ENCODE measurements at regions not wholly inside any gene's neighbourhood (a gene's known extent, or its start where the extent isn't known, plus 50 kb on each side); places are given as distances from the start of the nearest gene placed in this dataset.

GRCh38 chr16:85249418-85250146 lies 137.3 kb upstream of the CIBAR2 start:
- TF ChIP-seq POLR2A (IDR thresholded peaks at IDR 0.05), result no peak
- TF ChIP-seq CTCF (IDR thresholded peaks at IDR 0.05), result no peak
